ENCODE measurements at regions not wholly inside any gene's neighbourhood (a gene's known extent, or its start where the extent isn't known, plus 50 kb on each side); places are given as distances from the start of the nearest gene placed in this dataset.
"Not testable (repeated sequence)": the region's sequence is repeated elsewhere in the genome, so short reads cannot be mapped to it uniquely, and the experiment has no call there.

GRCh38 chr6:86681140-86681539 lies 256.2 kb upstream of the HTR1E start:
- DNase-seq; ATAC-seq (ENCODE audit: poor library complexity); intact Hi-C loops (cut with DNase I): not testable (repeated sequence)

GRCh38 chr6:86672125-86672524 lies 265.2 kb upstream of the HTR1E start:
- DNase-seq; intact Hi-C loops (cut with DNase I); ATAC-seq (ENCODE audit: poor library complexity): not testable (repeated sequence)

- DNase-seq (no peak), ATAC-seq (ENCODE audit: poor library complexity) (no peak)
- intact Hi-C loops (cut with DNase I), result no loop called here
These were observed 280.1 kb upstream of the HTR1E start for GRCh38 chr6:86657192-86657591.

- intact Hi-C loops (cut with DNase I), result no loop called here
- no peak for ATAC-seq (ENCODE audit: poor library complexity)
These were observed 308.2 kb upstream of the HTR1E start for GRCh38 chr6:86629123-86629522.

GRCh38 chr6:86619428-86619827 lies 317.9 kb upstream of the HTR1E start:
- DNase-seq, result no peak
- ATAC-seq (ENCODE audit: poor library complexity), result no peak
- intact Hi-C loops (cut with DNase I), result no loop called here

More at GRCh38 chr6:86629123-86629522, 308.2 kb upstream of the HTR1E start:
- no peak for DNase-seq

GRCh38 chr6:86615299-86615698 lies 322.0 kb upstream of the HTR1E start:
- DNase-seq (no peak), ATAC-seq (ENCODE audit: poor library complexity) (no peak)
- intact Hi-C loops (cut with DNase I), result no loop called here

GRCh38 chr6:86609549-86610388 lies 327.6 kb upstream of the HTR1E start:
- ATAC-seq (ENCODE audit: poor library complexity), result no peak
- DNase-seq, result no peak
- intact Hi-C loops (cut with DNase I), result no loop called here

GRCh38 chr6:86603364-86603763 lies 334.0 kb upstream of the HTR1E start:
- ATAC-seq (ENCODE audit: poor library complexity); DNase-seq; intact Hi-C loops (cut with DNase I): not testable (repeated sequence)

- intact Hi-C loops (cut with DNase I); ATAC-seq (ENCODE audit: poor library complexity); DNase-seq: not testable (repeated sequence)
These were observed 335.2 kb upstream of the HTR1E start for GRCh38 chr6:86602093-86602492.

GRCh38 chr6:86598969-86599368 lies 338.4 kb upstream of the HTR1E start:
- ATAC-seq (ENCODE audit: poor library complexity); intact Hi-C loops (cut with DNase I); DNase-seq: not testable (repeated sequence)

GRCh38 chr6:86595641-86596040 lies 341.7 kb upstream of the HTR1E start:
- ATAC-seq (ENCODE audit: poor library complexity), result no peak
- intact Hi-C loops (cut with DNase I), result no loop called here
- DNase-seq, result no peak

- intact Hi-C loops (cut with DNase I), result no loop called here
- DNase-seq (no peak), ATAC-seq (ENCODE audit: poor library complexity) (no peak)
These were observed 351.1 kb upstream of the HTR1E start for GRCh38 chr6:86586195-86586594.

GRCh38 chr6:86581833-86582232 lies 355.5 kb upstream of the HTR1E start:
- intact Hi-C loops (cut with DNase I), result no loop called here
- ATAC-seq (ENCODE audit: poor library complexity) (no peak), DNase-seq (no peak)

GRCh38 chr6:86563197-86563596 lies 374.1 kb upstream of the HTR1E start:
- ATAC-seq (ENCODE audit: poor library complexity), result no peak
- intact Hi-C loops (cut with DNase I), result no loop called here
- no peak for DNase-seq

- intact Hi-C loops (cut with DNase I), result no loop called here
- DNase-seq (no peak), ATAC-seq (ENCODE audit: poor library complexity) (no peak)
These were observed 379.0 kb upstream of the HTR1E start for GRCh38 chr6:86558318-86558717.

GRCh38 chr6:86537292-86537861 lies 400.0 kb upstream of the HTR1E start:
- ATAC-seq (ENCODE audit: poor library complexity), result no peak
- DNase-seq, result no peak
- intact Hi-C loops (cut with DNase I), result no loop called here

GRCh38 chr6:86536121-86536520 lies 401.2 kb upstream of the HTR1E start:
- intact Hi-C loops (cut with DNase I), result no loop called here
- no peak for ATAC-seq (ENCODE audit: poor library complexity)
- no peak for DNase-seq

GRCh38 chr6:86535100-86535499 lies 402.2 kb upstream of the HTR1E start:
- intact Hi-C loops (cut with DNase I), result no loop called here
- ATAC-seq (ENCODE audit: poor library complexity), result no peak
- no peak for DNase-seq

- ATAC-seq (ENCODE audit: poor library complexity) (no peak), DNase-seq (no peak)
- intact Hi-C loops (cut with DNase I), result no loop called here
These were observed 407.7 kb upstream of the HTR1E start for GRCh38 chr6:86529635-86530034.

- ATAC-seq (ENCODE audit: poor library complexity), result no peak
- intact Hi-C loops (cut with DNase I), result no loop called here
- no peak for DNase-seq
These were observed 411.1 kb upstream of the HTR1E start for GRCh38 chr6:86526238-86526637.
